ENCODE measurements at regions not wholly inside any gene's neighbourhood (a gene's known extent, or its start where the extent isn't known, plus 50 kb on each side); places are given as distances from the start of the nearest gene placed in this dataset.

DNA sequence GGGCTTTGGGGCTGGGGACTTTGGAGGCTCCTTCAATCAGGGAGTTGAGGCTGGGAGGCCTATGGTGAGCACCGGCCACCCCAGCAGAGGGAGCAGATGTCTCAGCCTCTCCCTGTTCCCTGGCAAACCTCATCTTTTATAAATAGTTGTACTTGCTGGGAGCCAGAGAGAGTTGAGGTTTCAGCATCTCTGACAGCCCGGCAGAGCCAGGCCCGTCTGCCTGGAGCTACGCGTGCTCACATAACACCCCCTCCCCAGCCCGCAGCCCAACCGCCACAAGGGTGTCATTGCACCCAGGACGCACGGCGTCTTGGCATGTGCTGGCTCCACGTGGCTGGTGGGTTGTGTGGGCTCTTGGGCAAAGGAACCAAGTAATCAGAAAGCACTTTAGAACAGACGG, 127.1 kb downstream of the CHST1 start:
- no peak overlapping the region for H3K4me3 ChIP-seq
- TF ChIP-seq, protein P1, sequence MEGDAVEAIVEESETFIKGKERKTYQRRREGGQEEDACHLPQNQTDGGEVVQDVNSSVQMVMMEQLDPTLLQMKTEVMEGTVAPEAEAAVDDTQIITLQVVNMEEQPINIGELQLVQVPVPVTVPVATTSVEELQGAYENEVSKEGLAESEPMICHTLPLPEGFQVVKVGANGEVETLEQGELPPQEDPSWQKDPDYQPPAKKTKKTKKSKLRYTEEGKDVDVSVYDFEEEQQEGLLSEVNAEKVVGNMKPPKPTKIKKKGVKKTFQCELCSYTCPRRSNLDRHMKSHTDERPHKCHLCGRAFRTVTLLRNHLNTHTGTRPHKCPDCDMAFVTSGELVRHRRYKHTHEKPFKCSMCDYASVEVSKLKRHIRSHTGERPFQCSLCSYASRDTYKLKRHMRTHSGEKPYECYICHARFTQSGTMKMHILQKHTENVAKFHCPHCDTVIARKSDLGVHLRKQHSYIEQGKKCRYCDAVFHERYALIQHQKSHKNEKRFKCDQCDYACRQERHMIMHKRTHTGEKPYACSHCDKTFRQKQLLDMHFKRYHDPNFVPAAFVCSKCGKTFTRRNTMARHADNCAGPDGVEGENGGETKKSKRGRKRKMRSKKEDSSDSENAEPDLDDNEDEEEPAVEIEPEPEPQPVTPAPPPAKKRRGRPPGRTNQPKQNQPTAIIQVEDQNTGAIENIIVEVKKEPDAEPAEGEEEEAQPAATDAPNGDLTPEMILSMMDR (IDR thresholded peaks at IDR 0.05): no peak
- no peaks in the 10 kb centered on the region for H3K36me3 ChIP-seq
- H3K9me3 ChIP-seq: no peaks in the 10 kb centered on the region
- no peak overlapping the region for H3K27ac ChIP-seq
- no peaks in the 10 kb centered on the region for H3K27me3 ChIP-seq
- intact Hi-C loops (cut with DNase I): loop anchor here (5.0 kb wide), 1 partner anchor 234 kb away; no protein-coding TSS in a partner anchor
- no peaks in the 10 kb centered on the region for H3K4me1 ChIP-seq
- DNase-seq (ENCODE audit: low spot score in 2 of 2): no peak

DNA sequence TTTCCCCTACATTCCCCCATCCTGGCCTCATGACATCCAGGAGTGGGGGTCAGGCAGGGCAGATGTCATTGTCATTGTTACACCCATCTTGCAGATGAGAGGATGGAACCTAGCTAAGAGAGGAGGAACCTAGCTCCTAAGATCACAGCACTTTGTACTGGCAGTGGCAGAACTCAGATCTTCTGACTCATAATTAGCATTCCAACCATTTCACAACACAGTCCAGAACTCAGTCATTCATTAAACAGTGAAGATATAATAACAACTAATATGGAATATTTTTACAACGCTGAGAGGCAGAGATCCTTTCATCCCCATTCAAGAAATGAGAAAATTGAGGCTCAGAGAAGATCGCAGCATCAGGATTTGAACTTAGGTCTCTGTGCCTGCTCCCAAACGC, 127.8 kb downstream of the CHST1 start:
- H3K4me1 ChIP-seq: no peaks in the 10 kb centered on the region
- TF ChIP-seq, protein P1 (IDR thresholded peaks at IDR 0.05): no peak
- no peak for DNase-seq (ENCODE audit: low spot score in 2 of 2)
- H3K27ac ChIP-seq: no peak overlapping the region
- intact Hi-C loops (cut with DNase I): loop anchor here (5.0 kb wide), 1 partner anchor 235 kb away; no protein-coding TSS in a partner anchor
- no peaks in the 10 kb centered on the region for H3K36me3 ChIP-seq
- no peaks in the 10 kb centered on the region for H3K27me3 ChIP-seq
- H3K9me3 ChIP-seq: no peaks in the 10 kb centered on the region
- H3K4me3 ChIP-seq: no peak overlapping the region

DNA sequence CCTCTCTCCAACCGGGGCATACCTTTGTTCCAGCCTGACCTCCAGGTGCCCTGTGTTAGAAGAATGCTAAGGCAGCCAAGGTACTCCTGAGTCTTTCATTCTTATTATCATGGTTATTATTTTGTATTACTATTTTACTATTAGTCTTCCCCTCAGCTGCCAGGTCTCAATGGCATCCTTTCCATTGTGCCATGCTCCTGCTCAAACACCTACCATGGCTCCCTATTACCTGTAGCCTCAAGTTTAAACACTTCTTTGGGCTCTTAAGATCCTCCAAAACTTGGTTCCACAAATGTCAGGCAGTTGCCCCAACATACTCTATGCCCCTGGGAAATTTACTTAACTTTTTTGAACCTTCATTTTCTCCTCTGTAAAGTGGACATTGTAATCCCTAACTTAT, 130.4 kb downstream of the CHST1 start:
- DNase-seq (ENCODE audit: low spot score in 2 of 2): no peak
- Histone ChIP-seq H3K4me1 (no peaks in the 10 kb centered on the region), H3K27me3 (no peaks in the 10 kb centered on the region), H3K27ac (no peak overlapping the region), H3K9me3 (no peaks in the 10 kb centered on the region), H3K36me3 (no peaks in the 10 kb centered on the region), H3K4me3 (no peak overlapping the region)
- TF ChIP-seq, protein P1 (IDR thresholded peaks at IDR 0.05): no peak
- intact Hi-C loops (cut with DNase I): loop anchor here (5.0 kb wide), 1 partner anchor 237 kb away; no protein-coding TSS in a partner anchor

DNA sequence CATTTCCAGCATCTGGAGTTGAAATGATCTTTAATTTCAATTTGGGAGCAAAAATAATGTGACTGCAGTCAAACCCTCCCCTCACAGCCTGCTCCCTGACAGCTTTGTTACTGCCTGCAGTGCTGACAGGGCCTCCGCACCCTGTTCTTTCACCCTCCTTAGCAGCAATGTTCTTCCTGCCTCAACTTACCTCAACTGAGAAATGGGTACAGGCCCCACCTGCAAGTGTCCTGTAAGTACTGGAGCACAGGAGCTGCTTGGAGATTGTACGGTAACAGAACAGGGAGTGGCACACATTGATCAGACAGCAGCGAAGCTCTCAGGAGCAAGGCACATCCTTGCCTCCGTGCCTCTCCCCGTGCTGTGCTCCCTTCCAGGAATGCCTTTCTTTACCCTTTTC, 131.3 kb downstream of the CHST1 start:
- no peak for DNase-seq (ENCODE audit: low spot score in 2 of 2)
- Histone ChIP-seq H3K36me3 (no peaks in the 10 kb centered on the region), H3K27me3 (no peaks in the 10 kb centered on the region), H3K4me3 (no peak overlapping the region), H3K4me1 (no peaks in the 10 kb centered on the region), H3K9me3 (no peaks in the 10 kb centered on the region), H3K27ac (no peak overlapping the region)
- intact Hi-C loops (cut with DNase I): no loop called here
- TF ChIP-seq, protein P1 (IDR thresholded peaks at IDR 0.05): no peak

DNA sequence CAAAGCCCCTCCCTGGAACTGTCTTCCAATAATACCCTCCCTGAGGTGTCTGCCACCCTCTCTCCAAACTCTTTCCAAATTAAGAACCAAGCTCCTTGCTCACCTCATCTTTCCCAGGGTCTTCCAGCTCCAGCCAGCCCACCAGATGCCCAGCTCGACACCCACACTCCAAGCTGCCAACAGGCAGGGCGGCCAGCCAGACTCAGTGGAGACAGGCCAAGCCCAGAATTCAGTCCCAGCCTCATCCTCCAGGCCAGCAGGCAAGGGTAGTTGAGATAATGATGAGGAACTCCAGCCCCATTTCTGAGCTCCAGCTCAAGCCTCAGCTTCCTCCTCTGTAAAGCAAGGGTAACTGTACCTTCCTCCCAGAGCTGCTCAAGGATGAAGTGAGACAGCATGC, 132.9 kb downstream of the CHST1 start:
- intact Hi-C loops (cut with DNase I): no loop called here
- Histone ChIP-seq H3K27ac (no peak overlapping the region), H3K36me3 (no peaks in the 10 kb centered on the region), H3K9me3 (no peaks in the 10 kb centered on the region), H3K27me3 (no peaks in the 10 kb centered on the region), H3K4me1 (no peaks in the 10 kb centered on the region), H3K4me3 (no peak overlapping the region)
- DNase-seq (ENCODE audit: low spot score in 2 of 2): no peak
- TF ChIP-seq, protein P1 (IDR thresholded peaks at IDR 0.05): no peak

DNA sequence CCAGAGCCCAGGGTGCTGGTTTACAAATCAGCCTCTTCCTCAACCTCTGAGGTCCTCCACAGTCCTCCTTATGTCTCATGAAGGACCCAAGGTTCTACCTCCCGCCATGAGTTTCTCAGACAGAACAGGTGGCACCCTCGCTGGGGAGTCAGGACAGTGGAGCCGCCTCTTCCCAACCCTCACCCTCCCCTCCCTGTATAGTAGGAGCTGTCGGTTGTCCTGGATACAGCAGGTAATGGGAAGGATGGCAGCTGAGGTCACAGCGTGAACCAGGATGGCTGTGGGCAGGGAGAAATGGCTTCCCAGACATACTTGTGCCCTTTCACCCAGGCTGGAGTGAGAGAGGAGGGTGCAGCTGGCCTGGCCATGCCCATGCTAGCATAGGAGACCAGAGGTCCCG, 134.6 kb downstream of the CHST1 start:
- intact Hi-C loops (cut with DNase I): no loop called here
- Histone ChIP-seq H3K27ac (no peak overlapping the region), H3K27me3 (no peaks in the 10 kb centered on the region), H3K4me3 (no peak overlapping the region), H3K9me3 (no peaks in the 10 kb centered on the region), H3K4me1 (no peaks in the 10 kb centered on the region), H3K36me3 (no peaks in the 10 kb centered on the region)
- TF ChIP-seq, protein P1 (IDR thresholded peaks at IDR 0.05): no peak
- no peak for DNase-seq (ENCODE audit: low spot score in 2 of 2)

All from ascending aorta (tissue), 2 donors.